Stimulated activated effector memory CD8-positive, alpha-beta T cell treated with anti-CD3 and anti-CD28 coated beads, Interleukin-12 subunit alpha, Interleukin-12 subunit beta, amount 100 ng/mL, for 72 hours (primary cell): ENCODE measurements at regions not wholly inside any gene's neighbourhood (a gene's known extent, or its start where the extent isn't known, plus 50 kb on each side); places are given as distances from the start of the nearest gene placed in this dataset.

Experiments used
- ATAC-seq: fragments of 150-1000 bp; cut with Tn5 transposase; 2 replicates; pipeline ENCODE4 v1.10.0; 2021
- DNase-seq, 2 donors: peaks; one replicate each; pipeline ENCODE4 v3.0.0; 2021 to 2022; ENCODE audit warnings: low spot score in 2 of 2
- H3K27ac Mint-ChIP-seq: one replicate; pipeline ENCODE4 v1.8.0; 2022; ENCODE audit warnings: mild to moderate bottlenecking, mixed read lengths
- H3K36me3 Mint-ChIP-seq: one replicate; pipeline ENCODE4 v1.8.0; 2022; ENCODE audit warnings: mild to moderate bottlenecking, mixed read lengths
- H3K4me1 Mint-ChIP-seq: one replicate; pipeline ENCODE4 v1.8.0; 2022; ENCODE audit warnings: mixed read lengths
- H3K4me3 Mint-ChIP-seq: one replicate; pipeline ENCODE4 v1.8.0; 2022; ENCODE audit warnings: mild to moderate bottlenecking, mixed read lengths
- H3K9me3 Mint-ChIP-seq: one replicate; pipeline ENCODE4 v1.8.0; 2022; ENCODE audit warnings: mixed read lengths

DNA sequence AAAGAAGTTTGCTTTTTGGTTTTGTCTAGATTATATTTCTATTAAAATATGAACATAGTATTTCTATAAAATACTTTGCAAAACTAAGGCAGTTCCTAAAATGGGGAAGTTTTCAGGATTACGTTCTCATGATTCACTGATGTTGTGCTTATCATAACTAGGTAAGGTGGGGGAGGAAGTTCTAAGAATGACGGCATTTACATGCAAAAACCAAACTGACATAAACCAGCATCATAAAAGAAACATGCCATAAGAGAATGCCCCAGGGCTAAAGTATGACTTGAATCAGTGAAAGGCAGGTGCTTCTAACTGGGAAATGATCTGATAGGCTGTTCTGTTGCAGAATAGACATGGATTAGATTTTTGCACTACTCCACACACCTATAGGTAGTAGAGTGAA, 204.7 kb upstream of the JADE1 start:
- DNase-seq = no peak

DNA sequence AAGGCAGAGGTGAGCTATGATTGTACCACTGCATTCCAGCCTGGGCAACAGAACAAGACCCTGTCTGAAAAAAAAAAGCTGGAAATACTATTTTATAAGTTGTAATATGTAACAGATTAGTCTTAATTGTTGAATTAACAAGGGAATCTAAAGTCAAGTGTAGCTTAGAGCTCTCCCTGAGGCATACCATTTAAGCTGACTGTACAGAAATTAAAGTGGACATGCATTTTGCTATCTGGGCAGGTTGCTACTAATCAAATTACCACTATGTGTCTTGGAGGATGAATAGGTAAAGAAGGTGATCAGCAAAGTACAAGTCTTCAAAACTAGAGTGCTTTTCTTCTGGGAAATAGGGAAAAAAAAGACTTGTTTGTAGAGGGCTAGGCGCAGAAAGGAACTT, 205.3 kb upstream of the JADE1 start:
- ATAC-seq = no peak
- H3K4me3 Mint-ChIP-seq = no peak overlapping the region
- no peak overlapping the region for H3K27ac Mint-ChIP-seq
- peaks cover 5% of the 10 kb centered on the region for H3K4me1 Mint-ChIP-seq
- no peak for DNase-seq
- H3K9me3 Mint-ChIP-seq = no peaks in the 10 kb centered on the region
- H3K36me3 Mint-ChIP-seq = no peaks in the 10 kb centered on the region

More for the DNA sequence above, 204.7 kb upstream of the JADE1 start:
- Mint-ChIP-seq H3K4me1 (peaks cover 2% of the 10 kb centered on the region), H3K36me3 (no peaks in the 10 kb centered on the region), H3K9me3 (no peaks in the 10 kb centered on the region), H3K4me3 (no peak overlapping the region), H3K27ac (no peak overlapping the region)
- no peak for ATAC-seq

DNA sequence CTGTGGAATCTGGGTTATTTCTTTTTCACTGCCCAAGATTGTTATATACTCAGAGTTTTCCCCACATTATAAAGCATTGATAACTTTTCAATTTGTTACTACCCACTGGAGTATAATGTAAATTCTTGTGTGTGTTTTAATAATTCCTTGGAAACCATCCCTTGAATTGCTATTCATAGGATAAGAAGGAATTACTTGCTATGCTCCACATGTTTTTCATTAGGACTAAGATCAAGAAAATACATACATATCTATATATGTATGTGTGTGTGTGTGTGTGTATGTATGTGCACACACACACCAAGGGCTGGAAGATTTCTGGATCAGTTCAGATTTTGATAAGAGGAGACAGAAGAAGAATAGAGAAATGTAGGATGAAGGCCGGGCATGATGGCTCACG, 206.4 kb upstream of the JADE1 start:
- DNase-seq (no peak), ATAC-seq (no peak)
- H3K4me3 Mint-ChIP-seq = no peak overlapping the region
- H3K36me3 Mint-ChIP-seq = no peaks in the 10 kb centered on the region
- H3K4me1 Mint-ChIP-seq = peaks cover 5% of the 10 kb centered on the region
- no peaks in the 10 kb centered on the region for H3K9me3 Mint-ChIP-seq
- H3K27ac Mint-ChIP-seq = no peak overlapping the region

- DNase-seq = no peak
- Mint-ChIP-seq H3K4me1 (peaks cover 5% of the 10 kb centered on the region), H3K9me3 (no peaks in the 10 kb centered on the region), H3K27ac (no peak overlapping the region), H3K4me3 (no peak overlapping the region), H3K36me3 (no peaks in the 10 kb centered on the region)
- ATAC-seq = no peak
Measured at GRCh38 chr4:128601991-128602695, 207.4 kb upstream of the JADE1 start.

DNA sequence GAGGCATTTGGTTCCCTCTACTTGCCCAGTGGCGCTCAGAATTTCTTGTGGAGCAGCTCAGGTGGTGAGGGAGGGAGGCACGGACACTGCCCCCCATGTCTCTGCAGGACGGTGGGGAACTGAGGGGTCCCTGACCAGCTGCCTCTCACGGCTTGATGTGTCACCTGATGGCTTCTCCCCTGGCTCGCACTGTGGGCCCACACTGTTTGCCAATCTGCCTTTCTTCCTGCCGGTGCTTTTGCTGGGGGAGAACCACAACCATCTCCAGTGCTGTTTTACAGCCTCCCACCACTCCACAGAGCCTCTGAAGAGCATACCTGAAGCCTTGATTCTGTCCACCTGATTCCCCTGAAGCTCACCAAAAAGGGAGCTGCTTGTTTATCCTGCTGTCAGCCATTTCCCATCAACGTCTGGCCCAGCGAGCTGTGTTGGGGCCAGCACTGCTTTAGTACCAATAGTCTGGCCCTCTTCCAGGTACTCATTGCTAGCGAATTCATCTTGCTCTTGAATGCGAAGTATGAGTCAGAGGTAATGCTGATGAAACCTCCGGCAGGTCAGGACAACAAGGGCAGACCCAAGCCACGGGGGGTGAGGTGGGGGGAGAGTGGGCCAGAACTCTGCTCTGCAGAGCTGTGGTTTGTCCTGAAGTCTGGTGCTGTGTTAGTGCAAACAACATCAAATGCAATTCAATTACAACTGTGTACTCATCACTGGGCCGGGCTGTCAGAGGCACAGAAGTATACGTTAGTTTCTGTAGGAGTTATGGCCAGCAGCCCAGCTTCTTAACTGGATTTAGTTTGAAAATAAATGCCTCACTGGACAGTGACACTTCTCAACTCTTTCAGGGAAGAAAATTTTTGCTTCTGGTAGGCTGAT, 208.3 kb upstream of the JADE1 start:
- ATAC-seq (peak; percentile 42), DNase-seq (no peak)

GRCh38 chr4:128600410-128600809, 209.1 kb upstream of the JADE1 start:
- Mint-ChIP-seq H3K36me3 (no peaks in the 10 kb centered on the region), H3K9me3 (peaks cover 5% of the 10 kb centered on the region), H3K4me1 (peaks cover 5% of the 10 kb centered on the region), H3K4me3 (no peak overlapping the region), H3K27ac (no peak overlapping the region)
- ATAC-seq = no peak
- DNase-seq = no peak

More for the DNA sequence above, 208.3 kb upstream of the JADE1 start:
- no peak overlapping the region for H3K27ac Mint-ChIP-seq
- no peaks in the 10 kb centered on the region for H3K36me3 Mint-ChIP-seq
- peaks cover 5% of the 10 kb centered on the region for H3K4me1 Mint-ChIP-seq
- H3K4me3 Mint-ChIP-seq = no peak overlapping the region
- peaks cover 3% of the 10 kb centered on the region for H3K9me3 Mint-ChIP-seq

DNA sequence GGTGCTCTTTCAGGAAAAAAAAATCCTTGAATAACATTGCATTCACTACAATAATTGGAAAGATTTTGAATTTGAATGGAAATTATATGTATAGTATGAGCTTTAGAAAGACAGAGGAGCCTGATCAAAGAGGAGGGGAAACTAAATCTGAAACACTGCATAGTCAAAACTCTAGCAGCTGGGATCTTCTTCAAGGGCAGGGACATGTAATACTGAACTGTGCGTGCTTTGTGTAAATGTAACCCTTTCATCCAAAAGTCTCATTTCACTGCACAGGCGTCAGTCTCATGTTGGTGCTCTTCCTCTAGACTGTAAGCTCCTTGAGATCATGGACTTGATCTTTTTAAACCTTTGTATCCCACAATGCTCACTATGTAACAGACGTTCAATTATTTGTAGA, 212.0 kb upstream of the JADE1 start:
- H3K9me3 Mint-ChIP-seq = peaks cover 15% of the 10 kb centered on the region
- DNase-seq = no peak
- H3K4me3 Mint-ChIP-seq = no peak overlapping the region
- H3K4me1 Mint-ChIP-seq = peaks cover 5% of the 10 kb centered on the region
- ATAC-seq = no peak
- no peak overlapping the region for H3K27ac Mint-ChIP-seq
- H3K36me3 Mint-ChIP-seq = no peaks in the 10 kb centered on the region

GRCh38 chr4:128596853-128597252, 212.6 kb upstream of the JADE1 start:
- no peaks in the 10 kb centered on the region for H3K36me3 Mint-ChIP-seq
- H3K27ac Mint-ChIP-seq = no peak overlapping the region
- H3K9me3 Mint-ChIP-seq = peaks cover 15% of the 10 kb centered on the region
- DNase-seq (no peak), ATAC-seq (no peak)
- peaks cover 5% of the 10 kb centered on the region for H3K4me1 Mint-ChIP-seq
- H3K4me3 Mint-ChIP-seq = no peak overlapping the region

GRCh38 chr4:128596115-128596514, 213.4 kb upstream of the JADE1 start:
- no peak overlapping the region for H3K4me3 Mint-ChIP-seq
- H3K27ac Mint-ChIP-seq = no peak overlapping the region
- peaks cover 5% of the 10 kb centered on the region for H3K4me1 Mint-ChIP-seq
- no peak for ATAC-seq
- peaks cover 15% of the 10 kb centered on the region for H3K9me3 Mint-ChIP-seq
- DNase-seq = peak in 1 of 2 donors; percentile 20
- H3K36me3 Mint-ChIP-seq = no peaks in the 10 kb centered on the region

DNA sequence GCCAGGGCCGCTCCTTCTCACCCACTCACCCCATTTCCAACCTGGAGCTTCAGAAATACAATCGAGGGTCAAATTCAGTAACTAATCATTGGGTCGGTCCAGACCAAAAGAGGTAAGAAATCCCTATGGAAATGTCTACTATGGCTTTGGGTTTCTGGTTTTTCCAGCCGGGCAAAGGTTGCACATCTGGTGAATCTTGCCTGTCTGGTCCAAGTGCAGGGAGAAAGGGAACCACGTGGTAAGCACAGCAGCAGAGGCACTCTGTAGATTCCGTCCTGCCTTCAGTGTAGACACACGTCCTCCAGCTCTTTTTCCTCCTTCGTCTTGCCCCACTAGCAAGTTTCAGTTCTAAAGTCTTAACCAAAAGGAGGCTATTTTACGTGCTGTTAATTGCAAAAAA, 218.0 kb upstream of the JADE1 start:
- DNase-seq (no peak), ATAC-seq (no peak)
- H3K9me3 Mint-ChIP-seq = peaks cover 14% of the 10 kb centered on the region
- H3K27ac Mint-ChIP-seq = no peak overlapping the region
- no peaks in the 10 kb centered on the region for H3K4me1 Mint-ChIP-seq
- no peaks in the 10 kb centered on the region for H3K36me3 Mint-ChIP-seq
- no peak overlapping the region for H3K4me3 Mint-ChIP-seq

DNA sequence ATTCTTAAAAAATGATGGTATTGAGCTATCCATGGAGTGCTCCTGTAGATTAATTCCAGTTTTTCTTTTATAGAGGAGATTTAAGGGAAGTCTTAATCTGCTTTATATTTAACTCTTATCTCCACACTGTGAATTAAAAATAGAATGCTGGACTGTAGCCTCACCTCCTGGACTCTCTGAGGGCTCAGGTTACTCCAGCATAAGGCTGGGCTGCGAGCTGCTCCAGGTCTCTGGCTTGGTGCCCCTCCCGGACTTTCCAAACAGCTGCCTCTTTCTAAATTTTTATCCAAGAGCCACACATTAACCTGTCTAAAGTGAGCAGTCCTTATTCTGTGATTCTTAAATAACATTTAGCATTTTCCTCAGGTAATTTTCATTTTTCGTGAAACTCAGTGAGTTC, 218.7 kb upstream of the JADE1 start:
- Mint-ChIP-seq H3K36me3 (no peaks in the 10 kb centered on the region), H3K4me1 (no peaks in the 10 kb centered on the region), H3K4me3 (no peak overlapping the region), H3K27ac (no peak overlapping the region), H3K9me3 (peaks cover 10% of the 10 kb centered on the region)
- DNase-seq (no peak), ATAC-seq (no peak)

DNA sequence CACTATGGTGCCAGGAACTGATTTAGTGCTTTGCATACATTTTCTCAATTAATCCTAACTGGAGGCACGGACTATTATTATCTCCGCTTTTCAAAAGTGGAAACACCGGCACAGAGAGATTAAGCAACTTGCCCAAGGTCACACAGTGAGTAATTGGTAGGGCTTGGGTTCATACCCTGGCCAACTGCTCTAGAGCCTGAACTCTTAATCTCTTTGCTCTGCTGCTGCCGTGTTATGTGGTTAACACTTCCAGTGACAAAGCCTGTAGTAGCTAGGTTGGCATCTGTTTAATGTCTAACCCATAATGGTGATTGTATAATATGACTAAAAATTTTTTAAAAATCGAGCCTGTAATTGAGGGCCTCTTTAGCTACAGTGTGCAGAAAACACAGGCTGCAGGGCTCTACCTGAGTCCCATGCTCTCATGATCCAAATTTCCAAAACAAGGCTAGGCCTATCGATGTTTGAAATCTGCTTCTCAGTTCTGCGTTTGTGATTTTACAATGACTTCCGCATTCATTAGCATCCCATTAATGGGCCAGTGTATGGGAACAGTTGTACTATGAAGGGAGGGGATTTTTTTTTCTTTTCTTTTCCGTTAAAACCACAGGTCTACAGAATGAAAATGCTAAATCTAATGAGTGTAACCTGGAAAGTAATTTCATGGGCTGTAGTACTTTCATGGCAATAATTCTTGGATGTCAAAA, 219.3 kb upstream of the JADE1 start:
- Mint-ChIP-seq H3K27ac (no peak overlapping the region), H3K4me1 (no peaks in the 10 kb centered on the region), H3K4me3 (no peak overlapping the region), H3K36me3 (no peaks in the 10 kb centered on the region), H3K9me3 (peaks cover 9% of the 10 kb centered on the region)
- DNase-seq = no peak
- no peak for ATAC-seq

DNA sequence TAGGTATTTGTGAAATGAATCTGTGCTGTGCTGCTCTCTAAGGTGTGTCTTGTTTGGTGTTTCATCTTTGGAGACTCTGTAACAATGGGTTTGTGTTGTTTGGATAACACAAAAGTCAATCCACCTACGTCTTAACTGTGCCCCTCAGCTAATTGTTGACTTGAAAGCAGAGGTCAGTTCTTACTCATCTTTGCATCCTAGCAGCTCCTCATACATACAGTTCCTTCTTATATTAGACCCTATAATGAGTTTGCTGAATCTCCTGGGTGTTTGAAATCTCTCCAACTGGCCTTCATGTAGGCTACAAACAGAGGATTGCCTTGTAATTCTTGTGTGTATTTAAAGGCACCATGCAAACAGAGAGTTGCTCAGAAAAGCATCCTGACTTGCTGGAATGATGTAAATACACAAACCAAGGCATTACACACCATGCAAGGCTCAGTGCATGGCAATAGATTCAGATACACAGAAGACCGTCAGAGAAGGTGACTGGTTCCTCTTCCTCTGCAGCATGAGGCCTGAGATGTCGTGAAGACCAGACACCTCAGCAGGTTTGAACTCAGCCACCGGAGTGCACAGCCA, 220.0 kb upstream of the JADE1 start:
- DNase-seq (no peak), ATAC-seq (no peak)
- Mint-ChIP-seq H3K9me3 (peaks cover 6% of the 10 kb centered on the region), H3K4me3 (no peak overlapping the region), H3K36me3 (no peaks in the 10 kb centered on the region), H3K27ac (no peak overlapping the region), H3K4me1 (no peaks in the 10 kb centered on the region)

DNA sequence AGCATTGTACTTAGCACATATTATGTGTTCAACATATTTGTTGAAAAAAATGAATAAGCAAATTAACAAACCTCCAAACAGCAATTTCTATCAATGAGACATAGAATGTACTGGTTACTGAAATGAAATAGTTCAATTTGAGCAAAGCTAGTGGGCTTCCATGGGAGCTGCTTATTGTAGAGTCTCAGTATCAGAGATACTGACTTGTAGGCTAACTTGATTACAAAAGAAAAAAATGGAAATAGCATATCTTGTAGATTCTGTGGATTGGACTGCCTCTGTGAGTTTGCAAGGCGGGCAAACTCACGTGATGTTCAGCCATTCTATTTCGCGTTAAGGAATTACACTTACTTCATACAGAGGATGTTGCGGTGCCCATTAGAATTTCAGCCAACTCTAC, 222.1 kb upstream of the JADE1 start:
- H3K9me3 Mint-ChIP-seq = no peaks in the 10 kb centered on the region
- H3K4me3 Mint-ChIP-seq = no peak overlapping the region
- DNase-seq (no peak), ATAC-seq (no peak)
- H3K27ac Mint-ChIP-seq = no peak overlapping the region
- H3K4me1 Mint-ChIP-seq = no peaks in the 10 kb centered on the region
- no peaks in the 10 kb centered on the region for H3K36me3 Mint-ChIP-seq
